SK-N-SH treated with all-trans-retinoic acid at 6 μM for 48 hours (cell line): ENCODE measurements at regions not wholly inside any gene's neighbourhood (a gene's known extent, or its start where the extent isn't known, plus 50 kb on each side); places are given as distances from the start of the nearest gene placed in this dataset.

Experiments
- ATAC-seq: fragments of 200-7000 bp; cut with Tn5 transposase; 3 replicates; pipeline ENCODE4 v1.9.1; 2020; ENCODE audit warnings: mild to moderate bottlenecking, moderate library complexity
- CREB5 ChIP-seq: fragments of 250-450 bp; sonication (Bioruptor Pico); IDR thresholded peaks from 2 replicates; pipeline ENCODE4 v1.5.1; 2020; ENCODE audit warnings: low read depth, mild to moderate bottlenecking, moderate library complexity
- CSDC2 ChIP-seq: fragments of 250-450 bp; sonication (Bioruptor Pico); IDR thresholded peaks from 2 replicates; pipeline ENCODE4 v1.5.0; 2020; ENCODE audit warnings: mild to moderate bottlenecking, moderate library complexity
- CSRNP3 ChIP-seq: fragments of 250-450 bp; sonication (Bioruptor Pico); IDR thresholded peaks from 2 replicates; pipeline ENCODE4 v1.5.1; 2021; ENCODE audit warnings: mild to moderate bottlenecking, moderate library complexity
- ESRRG ChIP-seq: fragments of 250-450 bp; sonication (Bioruptor Pico); IDR thresholded peaks from 2 replicates; pipeline ENCODE4 v1.6.1; 2021; ENCODE audit warnings: mild to moderate bottlenecking
- GLIS3 ChIP-seq: fragments of 250-450 bp; sonication (Bioruptor Pico); IDR thresholded peaks from 2 replicates; pipeline ENCODE4 v1.5.0; 2020; ENCODE audit warnings: mild to moderate bottlenecking, moderate library complexity
- ISL1 ChIP-seq: fragments of 250-450 bp; sonication (Bioruptor Pico); IDR thresholded peaks from 2 replicates; pipeline ENCODE4 v2.1.2; 2022; ENCODE audit warnings: mild to moderate bottlenecking, moderate library complexity
- OSR1 ChIP-seq: fragments of 250-450 bp; sonication (Bioruptor Pico); IDR thresholded peaks from 2 replicates; pipeline ENCODE4 v1.8.0; 2022; ENCODE audit warnings: moderate library complexity, mild to moderate bottlenecking, inconsistent platforms
- PATZ1 ChIP-seq: fragments of 250-450 bp; sonication (Bioruptor Pico); IDR thresholded peaks from 2 replicates; pipeline ENCODE4 v1.8.0; 2020; ENCODE audit warnings: mild to moderate bottlenecking, moderate library complexity, borderline replicate concordance
- POU6F1 ChIP-seq: fragments of 250-450 bp; sonication (Bioruptor Pico); IDR thresholded peaks from 2 replicates; pipeline ENCODE4 v1.8.0; 2021; ENCODE audit warnings: low read depth, mild to moderate bottlenecking, moderate library complexity, borderline replicate concordance
- RARB ChIP-seq: fragments of 250-450 bp; sonication (Bioruptor Pico); IDR thresholded peaks from 2 replicates; pipeline ENCODE4 v1.8.0; 2021; ENCODE audit warnings: mild to moderate bottlenecking, moderate library complexity
- SNAI2 ChIP-seq: fragments of 250-450 bp; sonication (Bioruptor Pico); IDR thresholded peaks from 2 replicates; pipeline ENCODE4 v1.5.0; 2020; ENCODE audit warnings: mild to moderate bottlenecking, moderate library complexity
- TCF4 ChIP-seq: fragments of 250-450 bp; sonication (Bioruptor Pico); IDR thresholded peaks from 2 replicates; pipeline ENCODE4 v1.8.0; 2021; ENCODE audit warnings: mild to moderate bottlenecking, moderate library complexity, borderline replicate concordance
- TOX ChIP-seq: fragments of 250-450 bp; sonication (Bioruptor Pico); IDR thresholded peaks from 2 replicates; pipeline ENCODE4 v1.8.0; 2021; ENCODE audit warnings: mild to moderate bottlenecking, moderate library complexity, borderline replicate concordance
- TSHZ2 ChIP-seq: fragments of 250-450 bp; sonication (Bioruptor Pico); IDR thresholded peaks from 2 replicates; pipeline ENCODE4 v1.5.0; 2020; ENCODE audit warnings: mild to moderate bottlenecking, moderate library complexity
- ZC3H10 ChIP-seq: fragments of 250-450 bp; sonication (Bioruptor Pico); IDR thresholded peaks from 2 replicates; pipeline ENCODE4 v1.5.1; 2021; ENCODE audit warnings: mild to moderate bottlenecking, moderate library complexity
- ZFP3 ChIP-seq: fragments of 250-450 bp; sonication (Bioruptor Pico); IDR thresholded peaks from 2 replicates; pipeline ENCODE4 v1.5.0; 2020; ENCODE audit warnings: mild to moderate bottlenecking, moderate library complexity
- ZFP30 ChIP-seq: fragments of 450-650 bp; formaldehyde crosslinking; IDR thresholded peaks from 2 replicates; pipeline ENCODE4 v1.5.0; 2022; ENCODE audit warnings: mild to moderate bottlenecking, moderate library complexity
- ZNF565 ChIP-seq: fragments of 450-650 bp; formaldehyde crosslinking; conservative IDR thresholded peaks from 2 replicates; pipeline ENCODE4 v1.5.0; 2020; ENCODE audit warnings: low read depth, mild to moderate bottlenecking, moderate library complexity
- ZNF70 ChIP-seq: fragments of 450-650 bp; formaldehyde crosslinking; IDR thresholded peaks from 2 replicates; pipeline ENCODE4 v1.5.0; 2020; ENCODE audit warnings: mild to moderate bottlenecking, moderate library complexity

GRCh38 chr13:99796175-99796819, 175.3 kb downstream of the ZIC5 start:
- TF ChIP-seq PATZ1 (CRISPR knock-in tag) (no peak), GLIS3 (CRISPR knock-in tag) (no peak)
- ATAC-seq, result no peak; the same call in 2 of the 3 replicates

GRCh38 chr13:99792079-99792921, 179.3 kb downstream of the ZIC5 start:
- no peak for TF ChIP-seq ZC3H10 (CRISPR knock-in tag)
- no peak for TF ChIP-seq SNAI2
- no peak for TF ChIP-seq ESRRG
- TF ChIP-seq TSHZ2 (CRISPR knock-in tag), result no peak
- no peak for TF ChIP-seq CREB5 (CRISPR knock-in tag)
- no peak for TF ChIP-seq ZFP3 (CRISPR knock-in tag)
- TF ChIP-seq RARB (CRISPR knock-in tag), result no peak
- no peak for TF ChIP-seq OSR1
- no peak for TF ChIP-seq CSDC2 (CRISPR knock-in tag)
- ATAC-seq, result no peak

- no peak for ATAC-seq
- TF ChIP-seq TCF4 (CRISPR knock-in tag), result no peak
- TF ChIP-seq ISL1 (CRISPR knock-in tag), result no peak
- TF ChIP-seq ZFP30 (CRISPR knock-in tag), result peak; percentile 95
- no peak for TF ChIP-seq RARB (CRISPR knock-in tag)
- no peak for TF ChIP-seq ZNF70 (CRISPR knock-in tag)
- TF ChIP-seq PATZ1 (CRISPR knock-in tag), result no peak
- TF ChIP-seq CSDC2 (CRISPR knock-in tag), result no peak
- no peak for TF ChIP-seq ZC3H10 (CRISPR knock-in tag)
- no peak for TF ChIP-seq TOX
These were observed 188.9 kb downstream of the ZIC5 start for GRCh38 chr13:99782669-99783068.

- no peak for ATAC-seq
- no peak for TF ChIP-seq TSHZ2 (CRISPR knock-in tag)
- TF ChIP-seq ZNF565 (CRISPR knock-in tag), result no peak
- no peak for TF ChIP-seq POU6F1 (CRISPR knock-in tag)
- no peak for TF ChIP-seq SNAI2
- no peak for TF ChIP-seq ESRRG
- TF ChIP-seq TCF4 (CRISPR knock-in tag), result no peak
- TF ChIP-seq CSDC2 (CRISPR knock-in tag), result no peak
- TF ChIP-seq ZFP3 (CRISPR knock-in tag), result no peak
- TF ChIP-seq TOX, result no peak
- TF ChIP-seq OSR1, result no peak
- TF ChIP-seq CSRNP3, result no peak
- no peak for TF ChIP-seq ZC3H10 (CRISPR knock-in tag)
- no peak for TF ChIP-seq RARB (CRISPR knock-in tag)
These were observed 193.1 kb downstream of the ZIC5 start for GRCh38 chr13:99778500-99778899.
